SK-N-SH (cell line): ENCODE measurements at regions not wholly inside any gene's neighbourhood (a gene's known extent, or its start where the extent isn't known, plus 50 kb on each side); places are given as distances from the start of the nearest gene placed in this dataset.

Source experiments
- CTCF ChIA-PET: fragments of 300-600, 350-600 bp; formaldehyde crosslinking; extraction: SDS; loops from one replicate; lab custom pipeline; 2021; lab: Yijun Ruan, JAX
- POLR2A ChIA-PET: fragments of 350-600 bp; sonication (Branson Sonifier 250); formaldehyde crosslinking; extraction: SDS; loops from one replicate; lab custom pipeline; 2020; ENCODE audit warnings: antibody characterized with exemption, inconsistent platforms; lab: Yijun Ruan, JAX
- DNase-seq: peaks from one replicate; pipeline ENCODE4 v3.0.0; 2012
- H2AFZ ChIP-seq: fragments of 200-600 bp; sonication (generic); 2 replicates; pipeline ENCODE4 v1.8.1; 2016; ENCODE audit warnings: antibody characterized with exemption, mild to moderate bottlenecking, low read depth
- H3F3A ChIP-seq: fragments of 200-600 bp; sonication (generic); replicated peaks from 2 replicates; pipeline ENCODE3; 2016; ENCODE audit warnings: antibody characterized with exemption, mild to moderate bottlenecking; ENCODE audit not compliant: insufficient read depth
- H3K27ac ChIP-seq, 2 experiments: fragments of 200-500 bp in 1 of 2; fragments of 200-600 bp in 1 of 2; sonication (Bioruptor generic) in 1 of 2; sonication (generic), shearing (Covaris generic) in 1 of 2; 2 replicates each; pipeline versions ENCODE4 v1.5.1 to v1.6.1; 2014 to 2016; ENCODE audit warnings: low read depth in 2 of 2, inconsistent platforms in 1 of 2, low read length in 1 of 2, mild to moderate bottlenecking in 1 of 2, mixed read lengths in 1 of 2
- H3K27me3 ChIP-seq: fragments of 200-600 bp; sonication (generic), shearing (Covaris generic); 2 replicates; pipeline ENCODE4 v1.6.1; 2016; ENCODE audit warnings: mixed run types; ENCODE audit not compliant: insufficient read depth
- H3K36me3 ChIP-seq, 2 experiments: fragments of 200-500 bp in 1 of 2; fragments of 200-600 bp in 1 of 2; sonication (Bioruptor generic) in 1 of 2; sonication (generic) in 1 of 2; replicated peaks in 1 of 2; 2 replicates each; pipeline versions ENCODE3 to v1.5.1; 2014 to 2016; ENCODE audit warnings: low read length in 1 of 2, mild to moderate bottlenecking in 1 of 2; ENCODE audit not compliant: insufficient read depth in 2 of 2, control insufficient read depth in 1 of 2
- H3K4me1 ChIP-seq, 2 experiments: fragments of 200-500 bp in 1 of 2; fragments of 200-600 bp in 1 of 2; sonication (Bioruptor generic) in 1 of 2; sonication (generic), shearing (Covaris generic) in 1 of 2; 2 replicates each; pipeline versions ENCODE4 v1.5.1 to v1.6.1; 2014 to 2016; ENCODE audit warnings: low read depth in 1 of 2, low read length in 1 of 2, mixed run types in 1 of 2; ENCODE audit not compliant: insufficient read depth in 2 of 2, control insufficient read depth in 1 of 2
- H3K4me2 ChIP-seq: fragments of 200-600 bp; sonication (generic), shearing (Covaris generic); 2 replicates; pipeline ENCODE4 v1.6.1; 2017; ENCODE audit warnings: mixed run types
- H3K4me3 ChIP-seq, 2 experiments: fragments of 200-500 bp in 1 of 2; fragments of 200-600 bp in 1 of 2; sonication (Bioruptor generic) in 1 of 2; sonication (generic), shearing (Covaris generic) in 1 of 2; 2 replicates each; pipeline versions ENCODE4 v1.5.1 to v1.8.1; 2014 to 2016; ENCODE audit warnings: low read depth in 2 of 2, inconsistent platforms in 1 of 2, low read length in 1 of 2, mild to moderate bottlenecking in 1 of 2, mixed read lengths in 1 of 2, moderate library complexity in 1 of 2
- H3K79me2 ChIP-seq: fragments of 200-600 bp; sonication (generic); 2 replicates; pipeline ENCODE4 v1.8.1; 2017; ENCODE audit warnings: mild to moderate bottlenecking; ENCODE audit not compliant: insufficient read depth
- H3K9ac ChIP-seq: fragments of 200-600 bp; sonication (generic); 2 replicates; pipeline ENCODE4 v1.6.1; 2017; ENCODE audit warnings: mixed run types
- H3K9me2 ChIP-seq: fragments of 200-600 bp; sonication (generic); 2 replicates; pipeline ENCODE4 v1.6.1; 2017; ENCODE audit warnings: mixed run types
- H3K9me3 ChIP-seq: fragments of 200-600 bp; sonication (generic); 2 replicates; pipeline ENCODE4 v1.6.1; 2017; ENCODE audit warnings: mixed run types, mild to moderate bottlenecking, moderate library complexity
- H4K20me1 ChIP-seq: fragments of 200-600 bp; sonication (generic); 2 replicates; pipeline ENCODE4 v1.6.1; 2017; ENCODE audit warnings: mild to moderate bottlenecking, mixed run types; ENCODE audit not compliant: insufficient read depth
- CHD2 ChIP-seq: fragments of 150-350 bp; IDR thresholded peaks from 2 replicates; pipeline ENCODE4 v1.6.1; 2018; ENCODE audit warnings: low read length; ENCODE audit not compliant: partially characterized antibody
- EP300 ChIP-seq, 2 experiments: IDR thresholded peaks; 2 replicates each; pipeline versions ENCODE4 v1.4.0 to v1.6.1; 2012; ENCODE audit warnings: borderline replicate concordance in 1 of 2, low read depth in 1 of 2, low read length in 1 of 2
- EZH2phosphoT487 ChIP-seq: fragments of 200-600 bp; sonication (generic); IDR thresholded peaks from 2 replicates; pipeline ENCODE4 v1.6.1; 2017; ENCODE audit warnings: low read depth, mixed run types, mild to moderate bottlenecking, antibody characterized with exemption, moderate library complexity, borderline replicate concordance
- FOSL2 ChIP-seq: IDR thresholded peaks from 2 replicates; pipeline ENCODE4 v1.4.0; 2012; ENCODE audit warnings: low read depth, mild to moderate bottlenecking, moderate library complexity, borderline replicate concordance
- FOXJ3 ChIP-seq: sonication (generic); formaldehyde crosslinking; IDR thresholded peaks from 2 replicates; pipeline ENCODE4 v1.5.1; 2020; ENCODE audit warnings: mild to moderate bottlenecking, missing genetic modification reagents
- GABPA ChIP-seq: IDR thresholded peaks from 2 replicates; pipeline ENCODE4 v1.4.0; 2012; ENCODE audit warnings: low read depth, mild to moderate bottlenecking
- JUND ChIP-seq: IDR thresholded peaks from 2 replicates; pipeline ENCODE4 v1.4.0; 2012
- MAX ChIP-seq: IDR thresholded peaks from 2 replicates; pipeline ENCODE4 v1.4.0; 2012; ENCODE audit warnings: low read depth
- MXI1 ChIP-seq: IDR thresholded peaks from 2 replicates; pipeline ENCODE4 v1.6.1; 2012; ENCODE audit warnings: mild to moderate bottlenecking, low read depth, low read length, improper control_type of control experiment
- NRF1 ChIP-seq: IDR thresholded peaks from 2 replicates; pipeline ENCODE4 v1.6.1; 2012; ENCODE audit warnings: low read depth, mild to moderate bottlenecking, low read length
- PBX3 ChIP-seq: IDR thresholded peaks from 2 replicates; pipeline ENCODE4; 2012
- RFX5 ChIP-seq: IDR thresholded peaks from 2 replicates; pipeline ENCODE4 v1.6.1; 2012; ENCODE audit warnings: mild to moderate bottlenecking, improper control_type of control experiment, low read length
- RXRA ChIP-seq: IDR thresholded peaks from 2 replicates; pipeline ENCODE4 v1.4.0; 2012; ENCODE audit warnings: low read depth, mild to moderate bottlenecking, borderline replicate concordance
- SMC3 ChIP-seq: IDR thresholded peaks from 2 replicates; pipeline ENCODE4 v1.6.1; 2012; ENCODE audit warnings: low read depth, low read length, improper control_type of control experiment
- TCF12 ChIP-seq: IDR thresholded peaks from 2 replicates; pipeline ENCODE4 v1.4.0; 2012
- TEAD4 ChIP-seq: IDR thresholded peaks from 2 replicates; pipeline ENCODE4 v1.4.0; 2012; ENCODE audit warnings: mild to moderate bottlenecking, borderline replicate concordance; ENCODE audit not compliant: insufficient read depth
- USF2 ChIP-seq: fragments of 150-350 bp; IDR thresholded peaks from 2 replicates; pipeline ENCODE4 v1.6.1; 2017; ENCODE audit warnings: antibody characterized with exemption, low read length, low read depth, borderline replicate concordance
- ZBTB33 ChIP-seq: IDR thresholded peaks from 2 replicates; pipeline ENCODE4 v1.4.0; 2012; ENCODE audit warnings: low read depth, borderline replicate concordance
- WGBS: methylation state at CpG from one replicate; pipeline ENCODE4 v1.1.6; 2017; ENCODE audit warnings: low lambda C conversion rate; 5-methylcytosine and 5-hydroxymethylcytosine counted together
- TF ChIP-seq, protein P1 (sequence below): IDR thresholded peaks from 2 replicates; pipeline ENCODE4 v1.6.1; 2012; ENCODE audit warnings: mild to moderate bottlenecking, low read depth, low read length, moderate library complexity

DNA sequence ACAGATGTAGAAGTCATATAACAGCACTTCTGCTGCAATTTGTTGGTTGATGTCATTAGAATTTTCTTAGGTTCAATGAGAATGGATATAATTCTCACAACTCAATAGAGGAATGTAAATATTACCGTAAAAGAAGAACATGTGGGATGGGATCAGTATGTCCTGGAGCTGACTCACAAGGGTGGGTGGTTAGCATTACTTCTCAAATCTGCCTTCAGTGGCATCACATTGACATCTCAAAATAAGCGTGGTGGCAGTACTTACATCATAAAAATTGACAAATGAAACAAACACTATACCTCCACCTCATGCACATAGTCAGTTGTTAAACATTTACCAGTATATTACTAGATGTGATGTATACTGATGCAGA is 1068.0 kb upstream of the CADM2 start:
- no peak for DNase-seq
- 23% methylated on average over 2 of the region's 2 CpGs for whole genome bisulfite sequencing

GRCh38 chr3:83894223-83894622 is 1064.6 kb upstream of the CADM2 start:
- no peaks in the 10 kb centered on the region for H3K27me3 ChIP-seq
- H3K9me3 ChIP-seq = no peaks in the 10 kb centered on the region
- no peak overlapping the region for H3K9ac ChIP-seq
- no peaks in the 10 kb centered on the region for H4K20me1 ChIP-seq
- no peaks in the 10 kb centered on the region for H3K36me3 ChIP-seq
- H3K4me3 ChIP-seq = no peak overlapping the region
- no peaks in the 10 kb centered on the region for H3K9me2 ChIP-seq
- DNase-seq = no peak
- no peak overlapping the region for H3K27ac ChIP-seq
- TF ChIP-seq CHD2 = no peak
- no peak for TF ChIP-seq RFX5
- TF ChIP-seq JUND = no peak
- TF ChIP-seq, protein P1, sequence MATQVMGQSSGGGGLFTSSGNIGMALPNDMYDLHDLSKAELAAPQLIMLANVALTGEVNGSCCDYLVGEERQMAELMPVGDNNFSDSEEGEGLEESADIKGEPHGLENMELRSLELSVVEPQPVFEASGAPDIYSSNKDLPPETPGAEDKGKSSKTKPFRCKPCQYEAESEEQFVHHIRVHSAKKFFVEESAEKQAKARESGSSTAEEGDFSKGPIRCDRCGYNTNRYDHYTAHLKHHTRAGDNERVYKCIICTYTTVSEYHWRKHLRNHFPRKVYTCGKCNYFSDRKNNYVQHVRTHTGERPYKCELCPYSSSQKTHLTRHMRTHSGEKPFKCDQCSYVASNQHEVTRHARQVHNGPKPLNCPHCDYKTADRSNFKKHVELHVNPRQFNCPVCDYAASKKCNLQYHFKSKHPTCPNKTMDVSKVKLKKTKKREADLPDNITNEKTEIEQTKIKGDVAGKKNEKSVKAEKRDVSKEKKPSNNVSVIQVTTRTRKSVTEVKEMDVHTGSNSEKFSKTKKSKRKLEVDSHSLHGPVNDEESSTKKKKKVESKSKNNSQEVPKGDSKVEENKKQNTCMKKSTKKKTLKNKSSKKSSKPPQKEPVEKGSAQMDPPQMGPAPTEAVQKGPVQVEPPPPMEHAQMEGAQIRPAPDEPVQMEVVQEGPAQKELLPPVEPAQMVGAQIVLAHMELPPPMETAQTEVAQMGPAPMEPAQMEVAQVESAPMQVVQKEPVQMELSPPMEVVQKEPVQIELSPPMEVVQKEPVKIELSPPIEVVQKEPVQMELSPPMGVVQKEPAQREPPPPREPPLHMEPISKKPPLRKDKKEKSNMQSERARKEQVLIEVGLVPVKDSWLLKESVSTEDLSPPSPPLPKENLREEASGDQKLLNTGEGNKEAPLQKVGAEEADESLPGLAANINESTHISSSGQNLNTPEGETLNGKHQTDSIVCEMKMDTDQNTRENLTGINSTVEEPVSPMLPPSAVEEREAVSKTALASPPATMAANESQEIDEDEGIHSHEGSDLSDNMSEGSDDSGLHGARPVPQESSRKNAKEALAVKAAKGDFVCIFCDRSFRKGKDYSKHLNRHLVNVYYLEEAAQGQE = no peak
- no peak for TF ChIP-seq GABPA
- no peak for TF ChIP-seq MAX
- no peak for TF ChIP-seq RXRA
- no peak for TF ChIP-seq MXI1
- TF ChIP-seq ZBTB33 = no peak
- no peak for TF ChIP-seq NRF1
- TF ChIP-seq USF2 = no peak
- no peak for TF ChIP-seq EZH2phosphoT487
- no peak for TF ChIP-seq PBX3
- TF ChIP-seq TCF12 = no peak
- TF ChIP-seq FOXJ3 (CRISPR knock-in tag) = no peak
- no peak for TF ChIP-seq EP300 (IDR thresholded peaks at IDR 0.05; ENCODE audit: borderline replicate concordance in 1 of 2, low read depth in 1 of 2, low read length in 1 of 2)
- no peak for TF ChIP-seq SMC3
- TF ChIP-seq, all 33 proteins: peak for 0
- no peaks in the 10 kb centered on the region for H3K79me2 ChIP-seq
- H3K4me1 ChIP-seq = no peaks in the 10 kb centered on the region
- H3F3A ChIP-seq = no peaks in the 10 kb centered on the region
- POLR2A ChIA-PET = no interaction called here
- CTCF ChIA-PET = no interaction called here
- H3K4me2 ChIP-seq = no peak overlapping the region
- H2AFZ ChIP-seq = no peak overlapping the region
- under 1% methylated on average over 2 of the region's 2 CpGs for WGBS

More for the DNA sequence above, 1068.0 kb upstream of the CADM2 start:
- Histone ChIP-seq H3K36me3 (no peaks in the 10 kb centered on the region), H3K9me2 (no peaks in the 10 kb centered on the region), H3K9ac (no peak overlapping the region), H3K27me3 (no peaks in the 10 kb centered on the region), H3K27ac (no peak overlapping the region), H3K4me2 (no peak overlapping the region), H3K79me2 (no peaks in the 10 kb centered on the region), H3F3A (no peaks in the 10 kb centered on the region), H3K9me3 (no peaks in the 10 kb centered on the region), H3K4me1 (no peaks in the 10 kb centered on the region), H2AFZ (no peak overlapping the region), H3K4me3 (no peak overlapping the region), H4K20me1 (no peaks in the 10 kb centered on the region)
- CTCF ChIA-PET = interaction anchor here (0.9 kb wide), 1 partner anchor 25 kb away, joined by 3 read pairs; no protein-coding TSS in a partner anchor
- POLR2A ChIA-PET = no interaction called here
- TF ChIP-seq TEAD4 (no peak), FOSL2 (no peak)
